ENCODE measurements at regions not wholly inside any gene's neighbourhood (a gene's known extent, or its start where the extent isn't known, plus 50 kb on each side); places are given as distances from the start of the nearest gene placed in this dataset.
A peak's percentile ranks its signal among the peaks of the same experiment; 100 is the strongest.

DNA sequence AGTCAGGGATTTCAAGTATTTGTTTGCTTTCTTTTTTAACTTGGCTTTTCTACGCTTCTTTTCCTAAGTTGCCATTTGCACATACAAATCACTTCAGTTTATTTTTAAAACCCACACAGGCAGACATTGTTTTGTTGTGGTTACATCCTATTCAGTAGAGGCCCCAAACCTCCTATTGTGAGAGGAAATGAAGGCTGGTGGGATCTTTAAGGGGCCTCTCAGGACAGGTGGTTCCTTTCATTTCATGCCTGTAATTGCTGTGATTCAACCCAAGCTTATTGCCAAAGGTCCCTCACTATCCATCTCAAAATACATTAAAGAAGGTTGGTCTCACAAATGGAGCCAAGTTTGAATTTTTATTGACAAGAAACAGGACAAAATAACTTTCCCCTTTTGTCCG lies 257.1 kb downstream of the ADAMTS20 start:
- no peak for DNase-seq

DNA sequence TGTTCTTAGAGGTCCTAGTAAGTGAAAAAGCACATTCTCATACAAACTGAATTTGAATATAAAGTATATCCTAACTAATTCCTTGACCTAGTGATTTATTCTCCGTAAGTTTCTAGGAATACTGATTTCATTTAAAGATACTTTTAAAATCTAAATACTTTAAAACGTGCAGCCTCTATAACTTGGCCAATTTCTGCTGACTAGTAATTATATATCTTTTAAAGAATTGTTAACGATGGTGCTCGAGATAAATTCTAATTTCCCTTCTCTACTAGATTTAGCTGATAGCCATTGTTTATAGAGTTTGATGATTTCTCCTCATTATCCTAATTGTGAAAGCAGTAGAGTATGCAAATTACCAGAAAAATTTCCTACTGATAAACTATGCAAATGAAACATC lies 257.9 kb downstream of the ADAMTS20 start:
- DNase-seq, result no peak

DNA sequence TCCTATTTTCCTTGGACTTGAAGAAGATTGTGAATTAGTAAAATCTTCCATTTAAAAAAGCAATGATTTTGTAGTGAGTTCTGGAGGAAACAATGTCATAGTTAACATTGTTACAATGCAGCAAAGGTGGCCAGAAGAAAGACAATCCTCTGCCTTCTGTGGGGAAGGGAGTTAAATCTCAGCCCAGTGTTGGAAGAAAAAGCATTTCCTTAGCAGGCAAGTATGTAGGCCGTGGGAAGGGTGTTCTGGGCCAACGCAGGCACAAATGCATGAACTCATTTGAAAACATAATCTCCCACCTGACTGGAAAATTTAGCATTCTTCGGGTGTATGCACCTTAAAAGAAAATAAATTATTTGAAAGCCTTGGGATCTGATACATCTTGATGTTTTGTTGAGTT lies 258.6 kb downstream of the ADAMTS20 start:
- no peak for DNase-seq

DNA sequence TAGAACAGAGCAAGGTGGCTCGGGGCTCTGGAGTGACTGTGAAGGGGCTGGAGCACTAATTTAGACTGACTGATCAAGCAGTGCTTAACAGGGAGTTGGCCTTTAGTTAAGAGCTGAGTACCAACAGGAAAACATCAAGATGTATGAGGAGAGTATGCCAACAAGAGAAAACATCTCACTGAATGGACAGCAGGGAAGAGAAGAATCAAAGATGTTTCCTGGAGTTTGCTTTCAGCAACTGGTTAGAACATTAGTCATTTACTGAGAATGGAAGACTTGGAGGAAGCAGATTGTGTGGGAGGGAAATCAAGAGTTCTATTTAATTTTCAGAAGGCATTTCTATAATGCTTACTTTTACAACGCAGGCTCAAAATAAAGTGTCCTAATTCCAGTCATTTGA lies 259.3 kb downstream of the ADAMTS20 start:
- DNase-seq, result peak; percentile 18

DNA sequence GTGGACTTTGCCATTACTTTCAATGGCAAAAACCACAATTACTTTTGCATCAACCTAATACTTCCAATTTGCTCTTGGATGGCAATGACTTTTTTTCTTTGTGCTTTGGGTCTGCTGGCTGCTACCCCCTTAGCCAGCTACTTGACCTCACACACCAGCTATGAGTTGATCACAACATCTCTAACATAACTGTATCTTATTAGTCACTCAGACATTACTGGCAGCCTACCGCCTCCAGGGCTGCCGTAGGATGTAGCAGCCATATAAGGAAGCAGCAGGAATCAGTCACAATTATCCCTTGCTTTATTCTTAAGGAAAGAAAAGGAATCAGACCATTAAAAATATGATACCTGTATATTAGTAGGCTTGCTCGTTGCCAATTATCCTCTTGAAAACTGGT lies 260.5 kb downstream of the ADAMTS20 start:
- DNase-seq, result peak; percentile 75

DNA sequence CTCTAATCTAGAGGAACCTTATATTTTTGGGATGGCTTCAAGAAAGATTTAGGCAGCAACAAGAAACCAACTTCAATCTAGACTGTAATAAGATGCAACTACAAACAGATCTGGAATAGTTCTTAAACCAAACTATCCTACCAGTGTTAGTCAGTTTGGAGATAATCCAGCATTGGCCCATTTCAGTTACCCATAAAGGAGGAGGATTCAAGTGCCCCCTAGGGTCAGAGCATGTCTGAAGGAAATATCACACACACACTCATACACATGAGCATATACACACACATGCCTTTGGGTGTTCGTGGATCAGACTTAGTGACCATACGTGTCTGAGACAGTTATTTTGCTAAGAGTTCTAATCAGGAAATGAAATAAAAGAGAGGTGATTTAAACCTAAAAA lies 261.2 kb downstream of the ADAMTS20 start:
- no peak for DNase-seq

DNA sequence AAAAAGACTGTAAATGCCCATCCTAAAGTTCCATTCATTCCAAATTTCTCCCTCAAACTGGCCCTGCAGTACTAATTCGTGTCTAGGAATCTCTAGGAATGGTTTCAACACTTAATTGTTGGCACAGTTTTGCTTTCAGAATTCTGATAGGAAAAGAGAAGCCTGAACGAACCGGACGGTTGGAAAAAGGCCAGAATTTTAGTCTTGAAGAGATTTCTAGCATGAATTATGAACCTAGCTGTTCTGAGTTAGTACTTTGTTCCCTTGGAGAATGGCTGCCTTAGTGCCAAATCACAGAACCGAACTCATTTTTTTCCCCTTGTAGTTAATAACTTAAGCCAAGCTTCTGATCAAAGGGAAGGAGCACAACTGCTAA lies 262.6 kb downstream of the ADAMTS20 start:
- DNase-seq, result no peak

DNA sequence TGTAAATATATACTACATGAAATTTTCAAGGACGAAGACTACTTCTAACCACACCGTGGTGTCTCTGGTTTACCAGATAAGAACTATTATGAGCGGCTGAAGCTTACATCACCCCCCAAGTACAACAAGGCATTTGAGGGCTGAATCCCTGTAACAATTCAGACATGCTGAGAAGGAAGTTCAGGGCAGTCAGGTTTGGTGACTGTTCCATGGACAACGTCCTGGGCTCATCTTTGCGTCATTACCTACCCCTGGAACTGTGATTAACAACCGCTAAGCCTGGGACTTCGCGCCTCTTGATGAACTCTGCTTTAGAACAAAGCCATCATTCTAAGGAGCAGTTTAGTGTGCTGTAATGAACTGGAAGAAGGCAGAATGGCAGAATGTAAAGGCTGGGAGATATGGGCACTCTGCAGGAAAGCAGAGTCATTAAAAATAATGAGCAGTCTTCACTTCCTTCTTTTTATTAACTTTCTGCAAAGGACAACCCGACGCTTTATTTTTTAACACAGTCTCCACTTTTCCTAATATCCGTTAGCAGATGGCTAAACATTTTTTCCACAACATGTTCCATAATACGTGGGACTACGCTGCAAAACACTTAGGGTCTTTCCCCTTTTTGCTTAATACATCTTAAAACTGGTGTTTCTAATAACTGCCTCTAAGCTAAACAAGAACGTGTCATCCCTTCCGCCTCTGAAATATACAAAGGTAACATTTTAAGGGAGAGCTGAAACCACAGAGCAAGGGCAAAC lies 263.2 kb downstream of the ADAMTS20 start:
- DNase-seq, result peak; percentile 43

DNA sequence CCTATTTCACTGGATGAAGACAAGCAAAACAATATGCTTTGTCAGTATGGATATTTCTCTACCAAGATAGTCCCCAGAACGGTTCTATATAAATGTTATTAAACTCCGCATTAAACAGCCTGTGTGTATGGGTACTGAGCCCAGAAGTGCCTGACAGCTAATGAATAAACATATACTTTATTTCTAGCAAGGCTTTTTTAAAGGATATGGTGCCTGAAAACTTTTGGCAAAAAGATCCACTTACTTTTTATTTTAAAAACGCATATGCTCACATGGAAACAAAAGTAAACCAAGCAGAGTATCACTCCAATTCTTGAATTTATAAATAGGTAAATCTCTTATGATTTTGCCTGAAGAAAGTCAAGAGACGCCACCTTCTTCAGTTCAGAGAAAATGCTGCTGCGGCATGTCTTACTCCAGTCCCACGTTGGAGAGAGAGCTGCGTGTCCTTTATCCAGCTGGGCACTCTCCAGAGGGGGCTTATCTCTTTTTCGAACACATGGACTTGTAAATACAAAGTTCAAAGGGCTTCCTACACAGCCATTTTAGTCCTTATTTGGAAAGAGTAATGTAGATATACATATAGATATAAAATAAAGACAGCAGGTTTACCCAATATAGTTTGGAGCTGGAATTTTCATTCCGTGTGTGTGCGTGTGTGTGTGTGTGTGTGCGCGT lies 264.2 kb downstream of the ADAMTS20 start:
- DNase-seq, result peak; percentile 31

DNA sequence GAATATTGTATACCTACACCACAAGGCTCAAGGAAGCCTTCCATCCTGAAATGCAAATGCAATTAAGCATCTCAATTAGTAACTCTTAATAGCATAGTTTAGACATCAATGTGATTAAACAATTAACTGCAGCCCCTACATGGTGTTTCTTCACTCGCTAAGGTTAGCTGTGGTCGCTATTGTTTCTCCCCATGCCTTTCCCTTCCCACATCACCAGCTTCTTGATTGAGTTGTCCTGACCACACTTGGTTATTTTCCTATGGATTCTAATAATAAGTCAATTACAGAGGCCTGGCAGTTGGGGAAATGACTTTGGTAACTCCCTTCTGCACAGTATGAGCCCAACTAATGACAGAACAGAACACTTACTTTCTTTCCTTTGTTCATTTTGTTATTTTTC lies 265.0 kb downstream of the ADAMTS20 start:
- no peak for DNase-seq

DNA sequence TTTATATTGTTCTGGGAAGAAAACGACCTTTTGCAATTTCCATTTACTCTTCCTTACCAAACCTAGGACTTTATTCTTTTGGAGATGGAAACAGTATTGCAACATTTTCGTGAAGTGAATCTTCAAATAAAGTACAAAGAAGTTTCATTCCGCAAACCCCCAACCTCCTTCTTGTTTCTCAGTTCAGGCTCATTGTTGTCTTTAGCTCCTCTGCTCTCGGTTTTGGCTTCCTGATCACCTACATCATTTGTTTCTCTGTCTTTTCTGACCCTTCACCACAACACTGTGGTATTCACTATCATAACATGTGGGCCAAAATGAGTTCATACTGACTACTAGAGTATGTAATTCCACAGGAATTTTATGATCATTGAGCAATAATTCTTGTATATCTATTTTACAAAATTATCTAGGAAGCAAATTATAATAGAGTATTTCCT lies 266.8 kb downstream of the ADAMTS20 start:
- DNase-seq, result no peak

DNA sequence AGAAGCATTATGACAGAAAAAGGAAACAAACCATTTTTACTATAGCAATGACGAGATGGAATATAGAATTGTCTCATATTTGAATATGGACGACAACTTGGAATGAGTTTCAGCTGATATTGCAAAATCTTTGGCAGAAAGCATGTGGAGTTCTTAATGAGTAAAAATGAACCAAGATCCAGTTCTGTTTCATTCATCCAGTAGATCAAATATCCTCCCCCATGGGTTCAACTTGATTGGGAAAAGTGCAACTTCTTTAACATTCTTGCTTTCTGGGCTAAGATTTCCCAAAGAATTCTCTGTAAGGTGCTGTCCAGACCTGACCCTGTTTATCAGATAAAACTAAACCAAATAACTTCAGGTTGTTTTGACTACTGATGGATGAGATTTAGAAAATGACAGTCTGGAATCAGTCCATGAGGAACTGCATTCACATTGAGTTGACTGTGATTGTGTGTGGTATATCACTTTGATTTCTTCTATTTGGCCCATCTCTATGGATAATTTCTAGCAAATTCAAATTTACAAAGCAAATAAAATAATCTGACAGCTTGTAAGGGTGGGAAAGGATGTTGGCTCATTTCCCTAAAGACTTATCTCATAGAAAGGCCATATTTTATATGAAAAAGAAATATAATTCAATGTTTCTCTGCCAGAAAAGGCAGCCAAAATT lies 267.4 kb downstream of the ADAMTS20 start:
- DNase-seq, result no peak

DNA sequence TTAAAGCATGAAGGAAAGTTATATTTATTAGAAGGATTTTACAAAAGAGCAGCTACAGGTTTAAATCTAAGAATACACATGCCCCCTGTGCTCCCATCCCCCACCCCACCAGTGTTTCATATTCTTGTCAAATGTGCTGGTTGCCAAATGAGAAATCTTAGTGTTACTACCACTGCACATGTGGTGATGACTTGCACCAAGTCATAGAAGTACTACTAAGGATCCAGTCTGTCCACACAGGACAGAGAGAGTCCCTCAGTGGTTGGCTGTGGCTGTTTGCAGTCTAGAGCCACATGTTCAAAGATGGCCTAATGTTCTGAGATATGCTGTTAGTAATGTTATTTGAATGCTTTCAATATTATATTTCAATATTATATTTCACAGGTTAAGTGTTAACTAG lies 268.8 kb downstream of the ADAMTS20 start:
- no peak for DNase-seq

DNA sequence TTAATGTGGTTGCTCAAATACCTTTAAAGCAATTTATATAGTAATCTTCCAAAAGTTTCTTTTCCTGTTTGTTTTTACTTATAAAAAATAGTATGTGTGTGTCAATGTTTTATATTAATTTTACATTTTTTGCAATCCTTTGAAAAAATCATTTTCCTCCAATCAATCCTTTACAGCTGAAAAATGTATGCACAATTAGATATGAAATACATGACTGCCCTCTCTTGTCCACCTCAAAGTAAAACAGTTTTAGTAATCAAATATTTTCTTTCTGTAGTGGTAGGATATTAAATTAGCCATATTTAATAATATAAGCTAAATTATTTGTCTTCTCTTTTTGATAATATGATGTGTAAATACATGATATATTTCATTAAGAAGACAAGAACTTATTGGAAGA lies 269.9 kb downstream of the ADAMTS20 start:
- DNase-seq, result peak; percentile 50

DNA sequence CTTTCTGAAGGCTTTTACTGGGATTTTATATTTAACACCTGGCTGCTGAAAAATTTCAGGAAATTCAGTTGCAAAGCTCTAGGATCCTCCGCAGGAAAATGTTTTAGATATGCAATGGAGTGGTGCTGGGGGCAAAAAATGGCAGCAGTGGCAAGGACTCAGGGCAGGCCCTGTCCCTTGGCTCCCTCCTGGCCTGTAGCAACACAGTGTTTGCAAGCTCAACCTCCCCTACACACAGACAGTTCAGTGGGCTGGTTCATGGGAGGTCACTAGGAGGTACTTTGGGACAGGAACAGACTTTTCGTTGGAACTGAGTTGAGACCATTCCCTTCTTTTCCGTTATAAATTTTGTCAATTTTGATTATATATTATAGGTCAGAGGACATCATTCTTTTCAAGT lies 270.4 kb downstream of the ADAMTS20 start:
- peak; percentile 19 for DNase-seq

DNA sequence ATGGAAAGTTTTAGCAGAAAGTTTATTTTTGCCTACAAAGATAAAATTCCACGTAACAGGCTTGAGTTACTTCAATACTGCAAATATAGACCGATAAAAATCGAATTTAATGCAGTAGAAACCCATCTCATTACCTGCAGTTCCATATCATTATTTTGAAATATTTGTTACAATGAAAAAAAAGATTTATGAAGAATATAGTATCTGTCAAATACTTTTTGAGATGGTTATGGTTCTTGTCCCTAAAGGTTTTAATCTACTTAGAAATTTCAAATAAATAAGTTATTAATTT lies 273.5 kb downstream of the ADAMTS20 start:
- DNase-seq, result no peak

DNA sequence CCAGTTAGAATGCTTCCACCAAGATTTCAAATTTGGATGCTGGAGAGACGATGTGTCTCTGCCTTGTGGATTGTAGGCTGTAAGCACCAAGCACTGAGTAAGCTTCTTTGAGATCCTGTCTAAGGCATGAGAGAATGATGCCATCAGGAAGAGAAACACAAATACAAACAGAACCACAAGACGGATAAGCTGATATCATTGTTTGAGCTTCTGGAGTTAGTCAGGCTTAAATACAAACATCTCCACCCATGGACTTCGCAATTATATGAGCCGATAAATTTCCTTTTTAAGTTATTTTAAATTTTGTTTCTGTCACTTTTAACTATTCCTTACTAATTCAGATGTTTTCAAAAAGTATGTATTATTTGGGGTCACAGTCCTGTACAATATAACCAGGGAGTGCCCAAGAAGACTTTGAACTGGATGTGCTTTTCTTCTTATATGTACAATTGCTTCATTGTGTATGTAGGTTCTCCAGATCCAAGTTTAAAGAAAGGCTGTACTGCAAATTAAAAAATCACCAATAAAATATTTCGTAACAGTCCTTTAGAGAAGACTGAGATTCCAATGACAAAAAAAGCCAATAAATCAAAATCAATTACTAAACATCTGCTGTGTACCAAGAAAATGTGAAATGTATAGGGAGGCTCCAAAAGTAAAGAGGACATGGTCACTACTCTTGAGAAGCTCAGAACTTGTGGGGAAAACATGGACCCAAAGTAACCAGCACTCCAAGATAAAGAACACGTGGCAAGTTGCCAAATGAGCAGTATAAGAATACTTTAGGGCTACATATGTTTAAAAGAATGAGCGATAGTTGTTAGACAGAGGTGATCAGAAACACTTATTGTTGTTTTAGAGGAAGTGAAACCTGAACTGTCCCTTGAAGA lies 274.1 kb downstream of the ADAMTS20 start:
- peak; percentile 10 for DNase-seq

DNA sequence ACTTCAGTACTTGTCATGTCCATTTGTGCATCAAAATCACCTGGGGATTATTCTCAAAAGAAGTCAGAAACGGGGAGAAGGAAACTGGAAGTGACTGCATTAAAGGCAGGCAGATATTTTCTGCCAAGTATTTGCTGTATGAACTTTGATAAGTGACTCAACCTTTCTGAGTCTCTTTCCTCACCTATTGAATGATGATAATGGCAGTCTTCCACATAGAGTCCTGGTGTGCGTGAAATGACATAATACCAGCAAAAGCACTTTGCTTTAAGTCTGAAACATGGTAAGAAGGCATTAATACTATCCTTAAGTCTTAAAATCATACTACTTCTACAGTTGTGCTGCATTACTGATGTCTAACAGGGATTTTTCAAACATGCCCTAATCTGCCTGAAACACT lies 278.5 kb downstream of the ADAMTS20 start:
- no peak for DNase-seq

DNA sequence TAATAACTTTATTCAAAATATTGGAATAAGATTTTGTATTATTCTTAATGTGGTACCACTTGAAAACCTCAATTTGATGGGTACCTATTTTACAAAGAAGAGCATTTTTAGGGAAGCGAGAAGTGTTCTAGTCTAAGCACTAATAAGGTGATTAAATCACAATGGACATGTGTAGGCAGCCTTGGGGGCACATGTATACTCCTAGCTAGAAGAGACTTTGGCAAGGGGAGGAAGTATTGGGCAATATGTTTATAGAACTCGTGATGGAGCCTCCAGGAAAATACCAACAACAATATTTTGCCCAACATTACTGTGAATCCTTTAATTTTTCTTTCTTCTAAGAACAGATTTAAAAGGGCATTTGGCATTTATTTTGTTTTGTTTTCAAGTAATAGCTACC lies 280.3 kb downstream of the ADAMTS20 start:
- no peak for DNase-seq

DNA sequence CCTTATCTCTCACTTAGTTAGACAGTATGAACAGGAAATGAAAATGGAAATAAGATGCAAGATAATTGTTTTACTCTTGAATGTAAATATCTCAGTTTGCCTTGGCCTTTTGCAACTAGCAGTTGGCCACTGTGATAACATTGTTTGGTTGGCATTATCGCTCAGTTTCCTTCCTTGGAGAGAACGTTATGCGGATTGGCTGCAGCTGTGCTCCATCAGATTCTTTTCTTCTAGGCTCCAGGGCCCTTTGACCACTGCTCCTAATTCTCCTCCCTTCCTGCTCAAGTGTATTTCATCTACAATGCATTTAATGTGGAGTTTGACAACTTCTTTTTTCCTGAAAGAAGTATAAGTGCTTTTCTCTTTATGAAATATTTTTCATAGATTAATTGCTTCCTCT lies 284.2 kb downstream of the ADAMTS20 start:
- no peak for DNase-seq

DNA sequence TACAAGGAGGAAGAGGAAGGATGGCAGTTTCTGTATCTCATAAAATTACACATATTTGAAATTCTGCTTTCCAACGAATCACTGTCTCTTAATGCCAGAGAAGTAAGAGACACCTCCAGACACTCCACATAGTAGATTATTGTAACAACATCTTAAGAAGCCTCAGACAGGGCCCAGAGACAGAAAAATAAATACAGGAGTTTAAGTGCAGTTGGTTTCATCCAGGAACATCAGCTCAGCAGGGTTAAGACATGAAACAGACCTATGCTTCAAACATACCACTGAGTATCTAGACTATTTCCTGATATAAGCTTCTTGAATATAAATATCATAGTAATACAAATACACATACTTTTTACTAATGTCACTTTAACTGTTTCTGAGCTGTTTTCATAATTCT lies 290.3 kb downstream of the ADAMTS20 start:
- DNase-seq, result no peak

DNA sequence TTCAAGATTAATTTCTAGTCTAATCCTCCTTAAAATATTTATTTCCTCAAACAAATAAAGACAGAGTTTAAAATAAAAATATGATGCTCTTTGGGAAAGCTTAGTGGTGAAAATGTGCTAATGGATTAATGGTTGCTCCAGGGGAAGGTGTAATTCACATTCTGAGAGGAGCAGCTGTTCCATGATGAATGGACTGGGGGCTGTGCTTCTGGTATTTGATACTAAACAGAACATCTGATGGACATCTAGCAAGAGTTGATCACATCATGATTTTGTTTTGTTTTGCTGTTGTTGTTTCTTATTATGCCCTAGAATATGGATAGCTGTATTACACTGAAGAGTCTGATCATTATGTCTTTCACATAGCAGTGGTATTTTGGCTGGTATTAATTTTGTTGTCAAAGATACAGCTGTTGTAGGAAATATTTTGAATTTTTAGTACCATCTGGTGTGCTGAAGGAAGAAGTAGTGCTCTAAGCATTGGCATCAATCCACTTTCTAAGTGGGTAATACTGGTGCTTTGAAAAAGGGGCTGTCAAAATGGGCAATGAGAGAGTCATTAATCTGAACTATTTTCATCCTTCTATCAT lies 296.4 kb downstream of the ADAMTS20 start:
- DNase-seq, result peak; percentile 63

DNA sequence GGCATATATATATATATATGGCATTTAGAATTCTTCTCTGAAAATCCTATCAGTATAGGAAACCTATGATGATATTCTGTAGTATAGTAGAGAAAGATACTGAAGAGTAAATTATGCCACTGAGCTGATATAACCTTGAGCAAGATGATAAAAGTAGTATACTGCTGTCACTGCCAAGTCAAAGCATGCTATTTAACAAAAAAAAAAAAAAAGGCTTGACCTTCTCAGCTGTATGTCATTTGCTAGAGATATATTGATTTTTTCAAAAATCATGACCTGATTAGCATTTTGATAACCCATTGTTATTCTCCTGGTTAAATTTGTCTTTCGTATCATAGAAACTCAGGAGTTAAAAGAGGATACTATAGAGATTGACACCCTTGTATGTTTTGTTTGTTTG lies 299.4 kb downstream of the ADAMTS20 start:
- DNase-seq, result no peak

Measured in NCI-H69 (cell line).